ENCODE measurements at regions not wholly inside any gene's neighbourhood (a gene's known extent, or its start where the extent isn't known, plus 50 kb on each side); places are given as distances from the start of the nearest gene placed in this dataset.

GRCh38 chr2:129645335-129645734 lies 334.1 kb upstream of the RAB6C start:
- DNase-seq: no peak

DNA sequence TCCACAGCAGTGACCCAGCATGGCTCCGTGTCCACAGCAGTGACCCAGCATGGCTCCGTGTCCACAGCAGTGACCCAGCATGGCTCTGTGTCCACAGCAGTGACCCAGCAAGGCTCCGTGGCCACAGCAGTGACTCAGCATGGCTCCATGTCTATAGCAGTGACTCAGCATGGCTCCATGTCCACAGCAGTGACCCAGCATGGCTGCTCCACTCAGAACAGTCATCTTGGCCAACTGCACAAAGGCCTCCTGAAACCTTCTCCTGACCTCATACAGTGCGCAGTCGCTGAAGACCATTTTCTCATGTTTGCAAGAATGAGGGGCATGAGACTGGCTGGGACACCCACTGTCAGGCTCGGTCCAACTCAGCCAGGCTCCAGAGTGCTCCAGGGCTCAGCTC lies 333.4 kb upstream of the RAB6C start:
- no peak for DNase-seq

GRCh38 chr2:129653246-129653645 lies 326.2 kb upstream of the RAB6C start:
- DNase-seq: no peak

DNA sequence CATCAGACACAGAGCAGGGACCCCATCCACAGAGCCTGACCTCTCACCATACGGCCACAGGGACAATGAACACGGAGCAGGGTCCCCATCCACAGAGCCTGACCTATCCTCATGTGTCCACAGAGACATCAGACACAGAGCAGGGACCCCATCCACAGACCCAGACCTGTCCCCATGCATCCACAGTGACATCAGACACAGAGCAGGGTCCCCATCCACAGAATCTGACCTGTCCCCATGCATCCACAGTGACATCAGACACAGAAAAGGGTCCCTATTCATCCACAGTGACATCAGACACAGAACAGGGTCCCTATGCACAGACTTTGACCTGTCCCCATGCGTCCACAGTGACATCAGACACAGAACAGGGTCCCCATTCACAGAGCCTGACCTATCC lies 325.1 kb upstream of the RAB6C start:
- DNase-seq: no peak

- DNase-seq: no peak
Observed at GRCh38 chr2:129656081-129656598, 323.3 kb upstream of the RAB6C start.

DNA sequence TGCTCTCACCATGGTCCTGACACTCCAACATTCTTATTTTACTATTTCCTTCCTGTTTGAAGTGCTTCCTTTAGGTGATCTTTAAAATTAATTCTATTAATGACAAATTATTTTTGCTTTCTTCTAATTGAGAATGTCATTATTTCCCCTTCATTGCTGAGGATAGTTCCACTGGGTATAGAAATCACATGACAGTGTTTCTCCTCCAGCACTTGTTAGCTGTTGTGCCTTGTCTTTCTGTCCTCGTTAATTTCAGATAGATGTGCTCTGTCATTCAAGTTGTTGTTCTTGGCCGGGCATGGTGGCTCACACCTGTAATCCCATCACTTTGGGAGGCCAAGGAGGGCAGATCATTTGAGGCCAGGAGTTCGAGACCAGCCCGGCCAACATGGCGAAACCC lies 321.0 kb upstream of the RAB6C start:
- DNase-seq: no peak

GRCh38 chr2:129661935-129662334 lies 317.5 kb upstream of the RAB6C start:
- DNase-seq: no peak

- DNase-seq: no peak
Observed at GRCh38 chr2:129667577-129667976, 311.9 kb upstream of the RAB6C start.

GRCh38 chr2:129672521-129672920 lies 306.9 kb upstream of the RAB6C start:
- no peak for DNase-seq

DNA sequence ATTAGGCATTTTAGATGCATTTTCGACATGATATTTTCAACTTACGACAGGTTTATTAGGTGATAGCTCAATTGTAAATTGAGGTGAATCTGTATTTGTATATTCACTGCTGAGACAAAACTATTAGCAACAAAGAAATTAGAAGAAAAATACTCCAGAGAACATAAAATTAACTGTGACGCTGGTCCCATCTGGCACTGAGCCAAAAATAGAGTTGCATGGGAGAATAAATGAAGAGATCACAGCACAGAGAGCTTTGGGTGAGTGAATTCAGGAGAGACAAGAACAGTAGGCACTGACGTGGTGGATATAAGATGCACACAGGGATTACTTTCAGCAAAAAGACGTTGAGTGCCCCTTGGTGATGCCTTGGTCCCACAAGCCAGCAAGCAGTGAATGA lies 306.2 kb upstream of the RAB6C start:
- DNase-seq: no peak

GRCh38 chr2:129673847-129674711 lies 305.4 kb upstream of the RAB6C start:
- no peak for DNase-seq

DNA sequence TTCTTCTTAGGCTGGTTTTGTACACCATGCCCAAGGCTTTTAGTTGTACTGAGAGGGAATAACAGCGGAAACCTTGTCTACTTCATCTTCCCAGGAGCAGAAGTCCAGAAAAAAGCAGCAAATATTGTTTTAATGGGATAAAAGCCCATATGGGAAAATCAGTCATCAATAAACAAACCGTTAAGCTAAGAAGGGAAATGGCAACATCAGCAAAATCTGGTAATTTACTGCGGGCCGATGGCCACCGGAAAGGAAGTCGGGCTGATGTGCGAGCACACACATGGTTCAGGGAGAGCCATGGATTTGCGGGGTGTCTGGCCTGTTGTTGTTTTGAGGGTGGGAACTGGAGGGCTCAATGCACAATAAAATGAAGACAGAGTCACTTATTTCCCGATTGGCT lies 300.7 kb upstream of the RAB6C start:
- DNase-seq: no peak

- DNase-seq: no peak
Observed at GRCh38 chr2:129681788-129682187, 297.7 kb upstream of the RAB6C start.

DNA sequence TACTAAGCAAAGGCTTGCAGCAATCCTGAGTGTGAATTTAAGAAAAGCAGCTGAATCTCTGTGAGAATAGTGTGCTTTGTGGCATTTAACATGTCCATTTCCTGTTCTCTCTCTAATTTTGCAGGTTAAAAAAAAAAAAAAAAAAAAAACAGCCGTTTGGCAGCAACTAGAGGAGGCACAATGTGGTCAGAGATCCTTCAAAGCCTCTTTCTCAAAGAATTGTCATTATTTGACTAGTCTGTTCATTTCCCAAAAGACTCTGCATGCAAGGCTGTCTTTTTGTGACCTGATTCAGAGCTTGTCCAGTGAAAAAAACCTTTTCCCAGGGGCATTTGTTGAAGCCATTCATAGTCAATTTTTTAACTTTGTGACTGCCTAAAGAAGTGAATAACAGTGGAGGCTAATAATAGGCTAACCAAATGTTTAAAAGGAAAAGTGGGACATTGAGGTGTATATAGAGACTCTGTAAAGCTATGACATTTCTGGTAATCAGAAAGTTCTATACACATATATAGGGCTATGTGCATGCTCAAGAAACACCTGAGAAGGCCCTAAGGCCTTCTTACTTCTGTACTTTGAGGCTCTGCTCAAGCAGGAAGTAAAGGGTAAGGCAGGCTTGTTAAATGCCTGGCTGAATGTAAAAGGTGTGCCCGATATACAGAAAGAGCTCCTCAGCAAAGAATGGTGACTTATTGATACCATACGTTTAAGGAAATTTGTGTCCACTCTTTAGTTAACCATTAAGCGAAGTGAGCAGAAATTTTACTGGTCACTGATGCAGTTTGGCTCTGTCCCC lies 289.6 kb upstream of the RAB6C start:
- no peak for DNase-seq

GRCh38 chr2:129695496-129695895 lies 284.0 kb upstream of the RAB6C start:
- no peak for DNase-seq

DNA sequence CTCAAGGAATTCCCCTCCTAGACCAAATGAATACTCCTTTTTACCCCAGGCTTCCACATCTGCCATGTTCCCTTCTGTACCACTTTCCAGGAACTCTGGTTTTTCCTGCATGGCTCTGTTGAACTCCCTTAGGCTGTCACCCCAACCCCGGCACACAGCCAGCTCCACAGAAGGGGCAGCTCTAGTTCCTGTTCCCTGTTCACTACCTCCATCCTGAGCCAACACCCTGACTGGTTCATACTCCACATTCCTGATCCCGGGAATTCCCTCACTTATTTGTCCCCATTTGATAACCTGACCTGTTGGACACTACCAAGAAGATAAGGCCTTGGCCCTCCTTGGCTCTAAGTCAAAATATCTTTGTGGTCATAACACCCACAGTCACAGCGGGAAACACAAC lies 280.9 kb upstream of the RAB6C start:
- DNase-seq: no peak

GRCh38 chr2:129699781-129700573 lies 279.5 kb upstream of the RAB6C start:
- DNase-seq: no peak

- DNase-seq: no peak
Observed at GRCh38 chr2:129702416-129703176, 276.9 kb upstream of the RAB6C start.

DNA sequence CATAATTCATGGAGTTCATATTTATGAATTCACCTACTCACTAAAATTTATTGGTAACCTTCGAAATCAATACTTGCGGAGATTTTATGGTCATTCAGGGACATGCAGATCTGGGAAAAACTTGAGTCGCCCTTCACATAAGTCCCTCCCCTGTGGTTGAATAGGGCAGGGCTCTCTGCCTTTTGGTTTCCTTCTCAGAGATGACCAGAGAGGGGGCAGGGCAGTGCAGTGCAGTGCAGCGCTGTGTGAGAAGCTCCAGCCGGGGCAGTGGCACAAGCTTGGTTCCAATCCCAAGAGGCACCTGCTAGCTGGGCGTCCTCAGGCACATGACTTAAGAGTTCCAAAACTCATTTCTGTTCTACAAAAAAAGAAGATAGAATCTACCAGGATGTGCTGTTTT lies 274.4 kb upstream of the RAB6C start:
- no peak for DNase-seq

DNA sequence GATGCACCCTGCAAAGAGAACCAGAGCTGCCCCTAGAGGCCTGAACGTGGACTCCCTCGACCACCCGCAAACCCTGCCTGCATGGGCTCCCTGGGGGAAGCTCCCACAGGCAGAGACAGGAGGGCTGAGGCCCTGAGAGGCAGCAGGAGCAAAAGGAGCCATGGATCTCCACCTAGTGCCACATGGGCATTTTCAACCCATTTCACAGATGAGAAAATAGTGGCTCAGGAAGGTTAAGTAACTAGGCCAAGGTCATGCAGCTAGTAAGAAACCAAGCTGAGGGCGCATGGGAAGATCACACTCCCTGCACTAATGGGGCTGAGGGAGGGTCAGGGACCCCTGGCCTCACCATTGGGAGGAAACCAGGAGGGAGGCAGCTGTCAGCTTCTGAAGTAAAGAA lies 271.7 kb upstream of the RAB6C start:
- no peak for DNase-seq

GRCh38 chr2:129708221-129708967 lies 271.1 kb upstream of the RAB6C start:
- DNase-seq: no peak

Measured in CD4-positive, alpha-beta T cell treated with Interleukin-6 for 4 hours (primary cell).